ENCODE measurements at regions not wholly inside any gene's neighbourhood (a gene's known extent, or its start where the extent isn't known, plus 50 kb on each side); places are given as distances from the start of the nearest gene placed in this dataset.

DNA sequence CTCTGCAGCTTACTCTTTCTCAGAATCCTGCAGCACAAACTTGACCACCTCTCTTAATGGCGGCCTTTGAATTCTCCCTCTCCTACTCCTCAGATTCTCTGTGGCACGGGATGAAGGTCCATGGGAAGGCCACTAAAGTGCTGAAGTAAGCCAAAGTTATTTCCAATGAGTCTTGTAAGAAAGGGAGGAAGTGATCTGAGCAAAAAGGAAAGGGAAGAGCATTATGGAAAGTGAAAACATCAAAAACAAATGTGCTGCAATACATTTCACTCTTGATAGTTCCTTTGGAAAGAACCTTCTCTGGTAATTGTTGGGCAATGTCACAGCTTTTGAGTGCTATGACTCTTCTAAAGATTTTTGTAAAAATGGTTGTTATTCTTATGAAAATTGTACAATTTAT lies 54.3 kb upstream of the CAMK2D start:
- Histone ChIP-seq H3K4me3 (no peak overlapping the region), H3K9me3 (replicated peaks; ENCODE audit: control insufficient read depth, insufficient read depth, low read length) (no peaks in the 10 kb centered on the region), H3K27ac (ENCODE audit: control insufficient read depth, insufficient read depth) (no peak overlapping the region), H3K4me2 (ENCODE audit: control insufficient read depth, insufficient read depth) (no peak overlapping the region), H3K9ac (ENCODE audit: control insufficient read depth, insufficient read depth, low read length) (no peak overlapping the region), H3K27me3 (replicated peaks in 1 of 2; ENCODE audit: control insufficient read depth in 2 of 2, insufficient read depth in 2 of 2, low read length in 1 of 2) (no peaks in the 10 kb centered on the region), H2AFZ (ENCODE audit: control insufficient read depth, low read depth, low read length) (peak overlapping the region; percentile 23; the same call in 1 of the 2 replicates), H4K20me1 (ENCODE audit: control insufficient read depth, insufficient read depth) (no peaks in the 10 kb centered on the region), H3K36me3 (ENCODE audit: control insufficient read depth in 2 of 2, insufficient read depth in 2 of 2, low read length in 1 of 2) (no peaks in the 10 kb centered on the region), H3K4me1 (ENCODE audit: control insufficient read depth, insufficient read depth, low read length) (no peaks in the 10 kb centered on the region), H3K79me2 (ENCODE audit: control insufficient read depth, insufficient read depth, low read length) (no peaks in the 10 kb centered on the region)
- 53% methylated on average over 2 of the region's 2 CpGs for WGBS (ENCODE audit: insufficient coverage, insufficient replicate concordance, low lambda C conversion rate, missing lambda C conversion rate)
- in situ Hi-C loops (cut with MboI), result no loop called here
- ChIA-PET RAD21 (ENCODE audit: unreplicated experiment) (no interaction called here), CTCF (no interaction called here), POLR2A (no interaction called here), SMC1A (ENCODE audit: uncharacterized antibody, unreplicated experiment) (interaction anchor here (1.0 kb wide), 1 partner anchor 31 kb away, joined by 4 read pairs; no protein-coding TSS in a partner anchor)
- TF ChIP-seq ATF2 (IDR thresholded peaks at IDR 0.05; ENCODE audit: low read length), result no peak
- no peak for TF ChIP-seq KDM1A (IDR thresholded peaks at IDR 0.05; ENCODE audit: borderline replicate concordance)
- TF ChIP-seq RELA (IDR thresholded peaks at IDR 0.05; ENCODE audit: borderline replicate concordance, partially characterized antibody), result no peak
- 0 out of 2 replicates have a peak, but pooled peaks have one; percentile 9 for TF ChIP-seq SPI1 (IDR thresholded peaks at IDR 0.05; ENCODE audit: borderline replicate concordance, insufficient read depth, low read depth, low read length)
- TF ChIP-seq TCF3 (IDR thresholded peaks at IDR 0.05; ENCODE audit: borderline replicate concordance, insufficient read depth, low read depth, low read length), result no peak
- no TSS peak for BruUV-seq (replicated peaks)
- FAIRE-seq, result no peak
- intact Hi-C loops (cut with micrococcal nuclease; ENCODE audit: unreplicated experiment), result no loop called here
- DNase-seq (ENCODE audit: low read depth, low spot score), result no peak
- ATAC-seq, result 0 out of 3 replicates have a peak, but pooled peaks have one; percentile 24

DNA sequence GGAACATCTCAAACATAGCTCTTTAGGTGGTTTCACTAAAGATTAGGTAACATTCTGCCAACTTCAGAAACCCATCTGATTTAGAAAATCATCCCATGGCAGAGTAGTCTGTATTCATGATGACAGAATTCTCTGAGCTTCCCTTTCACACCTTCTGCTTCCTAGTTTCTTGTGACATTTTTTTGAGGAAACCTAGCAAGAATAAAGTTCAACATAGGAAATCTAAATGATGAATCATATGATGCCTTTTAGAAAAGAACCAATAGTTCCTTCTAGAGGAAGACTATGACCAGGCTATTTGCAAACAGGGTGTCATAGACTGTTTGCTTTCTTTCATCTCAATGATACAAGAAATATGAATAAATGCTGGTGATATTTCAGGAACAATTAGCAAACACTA lies 49.8 kb upstream of the CAMK2D start:
- intact Hi-C loops (cut with micrococcal nuclease; ENCODE audit: unreplicated experiment) (no loop called here), in situ Hi-C loops (cut with MboI) (no loop called here)
- Histone ChIP-seq H3K36me3 (ENCODE audit: control insufficient read depth in 2 of 2, insufficient read depth in 2 of 2, low read length in 1 of 2) (no peaks in the 10 kb centered on the region), H4K20me1 (ENCODE audit: control insufficient read depth, insufficient read depth) (no peaks in the 10 kb centered on the region), H3K79me2 (ENCODE audit: control insufficient read depth, insufficient read depth, low read length) (no peaks in the 10 kb centered on the region), H2AFZ (ENCODE audit: control insufficient read depth, low read depth, low read length) (no peak overlapping the region), H3K27me3 (replicated peaks in 1 of 2; ENCODE audit: control insufficient read depth in 2 of 2, insufficient read depth in 2 of 2, low read length in 1 of 2) (no peaks in the 10 kb centered on the region), H3K4me1 (ENCODE audit: control insufficient read depth, insufficient read depth, low read length) (peaks cover 3% of the 10 kb centered on the region; the same call in 1 of the 2 replicates), H3K4me3 (no peak overlapping the region), H3K27ac (ENCODE audit: control insufficient read depth, insufficient read depth) (no peak overlapping the region), H3K4me2 (ENCODE audit: control insufficient read depth, insufficient read depth) (no peak overlapping the region), H3K9me3 (replicated peaks; ENCODE audit: control insufficient read depth, insufficient read depth, low read length) (no peaks in the 10 kb centered on the region), H3K9ac (ENCODE audit: control insufficient read depth, insufficient read depth, low read length) (no peak overlapping the region)
- no peak for DNase-seq (ENCODE audit: low read depth, low spot score)
- ChIA-PET SMC1A (ENCODE audit: uncharacterized antibody, unreplicated experiment) (interaction anchor here (0.7 to 1.8 kb wide), 6 partner anchors 10 to 174 kb away, joined by 3 to 6 read pairs (median 4); no protein-coding TSS in a partner anchor), CTCF (interaction anchor here (0.8 to 1.2 kb wide), 3 partner anchors 10 to 270 kb away, joined by 3 to 4 read pairs (median 3); no protein-coding TSS in a partner anchor), RAD21 (ENCODE audit: unreplicated experiment) (no interaction called here), POLR2A (no interaction called here)
- no peak for ATAC-seq
- FAIRE-seq, result no peak
- no TSS peak for BruUV-seq (replicated peaks)
- no peak for TF ChIP-seq MEF2B (IDR thresholded peaks at IDR 0.05; ENCODE audit: partially characterized antibody, poor library complexity, severe bottlenecking)
- TF ChIP-seq, protein P1, sequence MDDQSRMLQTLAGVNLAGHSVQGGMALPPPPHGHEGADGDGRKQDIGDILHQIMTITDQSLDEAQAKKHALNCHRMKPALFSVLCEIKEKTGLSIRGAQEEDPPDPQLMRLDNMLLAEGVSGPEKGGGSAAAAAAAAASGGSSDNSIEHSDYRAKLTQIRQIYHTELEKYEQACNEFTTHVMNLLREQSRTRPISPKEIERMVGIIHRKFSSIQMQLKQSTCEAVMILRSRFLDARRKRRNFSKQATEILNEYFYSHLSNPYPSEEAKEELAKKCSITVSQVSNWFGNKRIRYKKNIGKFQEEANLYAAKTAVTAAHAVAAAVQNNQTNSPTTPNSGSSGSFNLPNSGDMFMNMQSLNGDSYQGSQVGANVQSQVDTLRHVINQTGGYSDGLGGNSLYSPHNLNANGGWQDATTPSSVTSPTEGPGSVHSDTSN (IDR thresholded peaks at IDR 0.05; ENCODE audit: insufficient replicate concordance, low read depth, low read length), result no peak
- no peak for TF ChIP-seq HDGF (IDR thresholded peaks at IDR 0.05)
- TF ChIP-seq SMC3 (IDR thresholded peaks at IDR 0.05; ENCODE audit: borderline replicate concordance, low read length), result no peak
- TF ChIP-seq, protein P2, sequence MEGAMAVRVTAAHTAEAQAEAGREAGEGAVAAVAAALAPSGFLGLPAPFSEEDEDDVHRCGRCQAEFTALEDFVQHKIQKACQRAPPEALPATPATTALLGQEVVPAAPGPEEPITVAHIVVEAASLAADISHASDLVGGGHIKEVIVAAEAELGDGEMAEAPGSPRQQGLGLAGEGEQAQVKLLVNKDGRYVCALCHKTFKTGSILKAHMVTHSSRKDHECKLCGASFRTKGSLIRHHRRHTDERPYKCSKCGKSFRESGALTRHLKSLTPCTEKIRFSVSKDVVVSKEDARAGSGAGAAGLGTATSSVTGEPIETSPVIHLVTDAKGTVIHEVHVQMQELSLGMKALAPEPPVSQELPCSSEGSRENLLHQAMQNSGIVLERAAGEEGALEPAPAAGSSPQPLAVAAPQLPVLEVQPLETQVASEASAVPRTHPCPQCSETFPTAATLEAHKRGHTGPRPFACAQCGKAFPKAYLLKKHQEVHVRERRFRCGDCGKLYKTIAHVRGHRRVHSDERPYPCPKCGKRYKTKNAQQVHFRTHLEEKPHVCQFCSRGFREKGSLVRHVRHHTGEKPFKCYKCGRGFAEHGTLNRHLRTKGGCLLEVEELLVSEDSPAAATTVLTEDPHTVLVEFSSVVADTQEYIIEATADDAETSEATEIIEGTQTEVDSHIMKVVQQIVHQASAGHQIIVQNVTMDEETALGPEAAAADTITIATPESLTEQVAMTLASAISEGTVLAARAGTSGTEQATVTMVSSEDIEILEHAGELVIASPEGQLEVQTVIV (IDR thresholded peaks at IDR 0.05; ENCODE audit: borderline replicate concordance, partially characterized antibody), result no peak
- TF ChIP-seq KDM1A (IDR thresholded peaks at IDR 0.05; ENCODE audit: borderline replicate concordance), result no peak
- TF ChIP-seq WRNIP1 (IDR thresholded peaks at IDR 0.05; ENCODE audit: borderline replicate concordance, low read depth, low read length), result no peak
- TF ChIP-seq DPF2 (IDR thresholded peaks at IDR 0.05), result no peak
- no peak for TF ChIP-seq RUNX3 (IDR thresholded peaks at IDR 0.05; ENCODE audit: low read length)
- TF ChIP-seq NFYB (IDR thresholded peaks at IDR 0.05; ENCODE audit: insufficient read depth, low read depth, low read length), result no peak
